Stromal cell of bone marrow (primary cell): ENCODE measurements at regions not wholly inside any gene's neighbourhood (a gene's known extent, or its start where the extent isn't known, plus 50 kb on each side); places are given as distances from the start of the nearest gene placed in this dataset.
"Not testable (repeated sequence)": the region's sequence is repeated elsewhere in the genome, so short reads cannot be mapped to it uniquely, and the experiment has no call there.

Experiments used
- DNase-seq: peaks from one replicate; pipeline ENCODE4 v3.0.0-alpha.2; 2012; ENCODE audit warnings: low read depth

DNA sequence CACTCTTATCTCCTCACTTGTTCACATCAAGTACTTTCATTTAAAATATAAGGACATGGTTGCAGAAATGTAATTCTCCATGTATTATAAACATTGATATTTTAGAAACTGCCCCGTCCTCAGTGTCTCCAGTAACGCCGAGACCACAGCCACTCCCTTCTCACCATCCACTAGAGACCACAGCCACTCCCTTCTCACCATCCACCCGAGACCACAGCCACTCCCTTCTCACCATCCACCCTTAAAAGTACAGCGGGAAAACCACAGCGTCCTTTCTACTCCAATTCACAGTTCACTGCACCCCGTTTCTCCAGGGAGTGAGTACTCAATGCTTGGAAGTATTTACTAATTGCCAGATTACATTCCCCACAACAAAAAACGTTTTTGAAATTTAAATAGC lies 1452.2 kb upstream of the ACVR2A start:
- DNase-seq, result no peak

- no peak for DNase-seq
These were observed 1452.6 kb upstream of the ACVR2A start for GRCh38 chr2:146392186-146392585.

DNA sequence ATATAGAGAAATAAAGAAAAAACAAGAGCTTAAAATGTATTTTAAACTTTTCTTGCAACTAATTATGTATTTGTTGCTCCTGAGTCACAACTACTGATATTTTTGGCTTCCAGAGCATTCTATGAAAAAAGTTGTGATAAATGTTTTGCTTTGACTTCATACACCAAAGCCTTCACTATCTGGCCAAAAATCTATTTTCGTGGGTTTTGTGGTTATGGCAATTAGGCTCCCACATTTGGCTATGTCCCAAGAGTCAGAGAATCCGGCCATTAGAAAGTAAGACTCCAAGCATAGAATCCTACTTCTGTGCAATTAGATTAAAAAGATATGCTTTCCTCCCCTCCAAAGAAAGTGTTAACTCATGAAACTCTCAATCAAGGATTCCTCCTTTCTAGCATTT lies 1456.1 kb upstream of the ACVR2A start:
- peak; percentile 55 for DNase-seq

GRCh38 chr2:146386096-146386495 lies 1458.7 kb upstream of the ACVR2A start:
- no peak for DNase-seq

DNA sequence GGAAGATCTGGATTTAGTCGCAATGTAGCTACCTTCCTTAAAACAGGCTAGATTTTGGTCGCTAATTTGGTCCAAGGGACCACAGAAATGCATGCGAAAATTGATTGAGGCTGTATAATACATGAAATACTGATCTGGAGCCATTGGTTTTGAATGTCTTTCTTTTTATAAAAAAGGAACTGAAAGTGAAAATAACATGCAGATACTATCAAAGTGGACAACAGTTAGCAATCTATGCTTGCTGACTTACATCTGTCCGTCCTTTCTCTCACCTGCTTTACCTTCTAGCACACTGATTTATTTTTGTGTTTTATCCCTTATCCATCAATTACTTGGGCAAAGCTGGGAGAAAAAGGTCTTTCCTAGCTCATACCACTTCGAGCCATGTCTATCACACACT lies 1459.8 kb upstream of the ACVR2A start:
- DNase-seq, result no peak

DNA sequence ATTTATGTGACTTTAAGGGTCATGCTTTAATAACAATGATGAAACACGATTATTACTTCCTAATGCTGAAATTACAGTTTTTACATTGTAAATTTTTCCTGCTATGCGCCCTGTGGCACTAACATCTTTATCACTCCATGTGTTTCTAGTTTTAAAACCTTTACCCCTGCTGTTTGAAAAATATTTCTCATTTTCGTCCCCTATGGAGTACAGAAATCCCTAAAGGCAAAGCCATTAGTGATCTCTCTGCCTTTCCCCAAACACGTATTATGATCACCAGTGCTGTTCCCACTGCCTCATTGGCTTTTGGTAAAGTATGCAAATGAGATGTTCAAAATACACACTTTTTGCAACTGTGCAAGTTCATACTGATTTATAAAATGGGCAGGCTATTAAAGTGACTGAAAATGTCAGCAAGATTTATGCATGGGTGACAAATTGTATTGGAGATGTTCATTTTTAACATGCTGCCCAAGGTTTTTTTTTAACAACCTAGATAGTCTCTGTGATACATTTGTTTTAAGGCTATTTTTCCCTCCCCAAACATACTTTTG lies 1468.2 kb upstream of the ACVR2A start:
- no peak for DNase-seq

DNA sequence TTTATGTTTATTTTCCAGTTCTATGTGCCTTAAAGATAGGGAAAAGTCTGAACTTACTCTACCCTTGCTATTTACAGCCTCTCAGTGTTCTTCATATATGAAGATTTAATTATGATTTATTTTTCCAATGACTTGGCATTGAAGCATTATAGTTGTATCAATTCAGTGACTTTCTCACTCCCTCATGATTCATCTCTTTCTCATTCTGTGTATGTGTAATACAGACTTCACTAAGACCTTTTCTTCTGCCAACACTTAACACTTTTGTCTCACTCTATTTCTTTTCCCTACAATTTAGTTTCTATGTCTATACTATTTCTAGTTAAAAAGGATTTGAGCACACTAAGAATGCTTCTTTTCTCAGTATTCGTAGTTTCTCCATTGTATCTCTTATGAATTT lies 1470.3 kb upstream of the ACVR2A start:
- peak; percentile 23 for DNase-seq

DNA sequence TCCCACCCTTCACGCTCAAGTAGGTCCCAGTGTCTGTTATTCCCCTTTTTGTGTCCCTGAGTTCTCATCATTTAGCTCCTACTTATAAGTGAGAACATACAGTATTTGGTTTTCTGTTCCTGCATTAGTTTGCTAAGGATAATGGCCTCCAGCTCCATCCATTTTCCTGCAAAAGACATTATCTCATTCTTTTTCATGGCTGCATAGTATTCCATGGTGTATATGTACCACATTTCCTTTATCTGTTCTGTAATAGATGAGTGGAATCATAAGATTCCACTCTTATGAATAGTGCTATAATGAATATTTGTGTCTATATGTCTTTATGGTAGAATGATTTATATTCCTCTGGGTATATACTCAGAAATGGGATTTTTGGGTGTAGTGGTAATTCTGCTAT lies 1473.5 kb upstream of the ACVR2A start:
- not testable (repeated sequence) for DNase-seq

DNA sequence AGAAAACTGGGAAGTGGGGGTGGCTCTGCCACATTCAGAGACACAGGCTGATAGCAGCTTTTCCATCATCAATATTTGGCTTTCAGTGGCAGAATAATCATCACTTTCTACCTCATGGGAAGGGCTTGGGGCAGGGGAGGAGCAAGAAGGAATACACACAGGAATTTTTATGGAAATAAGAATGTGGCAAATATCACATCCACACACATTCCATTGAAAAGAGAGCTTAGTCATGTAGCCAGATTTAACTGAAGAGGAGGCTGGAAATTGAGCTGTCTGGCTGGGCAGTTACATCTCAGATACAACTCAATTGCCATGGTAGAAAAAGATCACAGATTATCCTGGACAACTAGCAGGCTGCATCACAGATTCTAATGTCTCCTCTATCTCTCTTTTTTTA lies 1474.0 kb upstream of the ACVR2A start:
- no peak for DNase-seq

DNA sequence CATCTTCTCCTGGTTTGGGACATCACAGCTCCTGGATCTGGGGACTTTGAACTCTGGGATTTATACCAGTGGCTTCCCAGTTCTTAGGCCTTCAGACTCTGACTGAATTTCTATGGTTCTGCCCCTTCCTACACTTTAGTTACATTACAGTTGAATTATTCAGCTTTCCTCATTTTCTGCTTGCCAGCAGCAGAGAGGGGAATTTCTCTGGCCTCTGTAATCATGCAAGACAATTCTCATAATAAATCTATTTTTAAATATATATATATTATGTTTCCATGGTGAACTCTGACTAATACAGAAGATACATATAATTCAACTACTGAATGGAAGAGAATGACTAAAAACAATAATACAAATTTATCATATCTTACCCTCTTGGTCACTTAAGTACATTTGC lies 1478.6 kb upstream of the ACVR2A start:
- DNase-seq, result peak; percentile 25

DNA sequence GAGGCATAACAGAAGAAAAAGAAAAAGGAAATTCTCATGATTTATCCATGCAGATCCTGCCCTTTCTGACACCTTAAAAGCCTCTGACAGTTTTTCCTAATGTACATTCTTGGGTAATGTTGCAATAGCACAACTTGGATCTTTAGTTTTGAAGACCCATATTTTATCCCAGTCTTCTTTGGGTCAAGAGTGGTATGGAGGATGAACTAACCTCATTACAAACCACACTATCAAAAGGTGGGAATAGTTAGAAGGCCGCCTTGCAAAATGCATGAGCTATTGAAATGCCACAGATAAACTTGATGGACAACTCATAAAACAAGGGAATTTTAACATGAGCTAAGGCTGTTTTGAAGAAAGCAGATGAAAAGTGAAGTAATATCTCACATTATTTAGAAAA lies 1479.8 kb upstream of the ACVR2A start:
- no peak for DNase-seq

DNA sequence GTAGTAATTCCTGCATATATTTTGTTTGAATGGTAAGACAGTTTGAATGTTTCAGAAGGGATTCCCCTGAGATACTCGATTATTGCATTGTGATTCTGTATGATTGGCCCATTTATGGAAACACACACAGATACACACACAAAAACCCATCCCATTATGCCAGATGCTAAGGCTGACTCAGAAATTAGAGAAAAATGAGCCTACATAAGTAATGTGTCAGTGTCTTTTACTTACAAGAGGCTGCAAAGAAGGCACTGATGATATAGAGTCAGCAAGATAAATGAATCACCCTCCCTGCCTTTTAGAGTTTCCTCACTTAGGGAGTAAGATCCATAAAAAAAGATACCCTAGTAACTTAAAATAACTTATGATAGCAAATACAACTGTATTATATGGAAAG lies 1481.1 kb upstream of the ACVR2A start:
- DNase-seq, result peak; percentile 47

GRCh38 chr2:146351689-146352088 lies 1493.1 kb upstream of the ACVR2A start:
- no peak for DNase-seq

GRCh38 chr2:146349334-146349733 lies 1495.5 kb upstream of the ACVR2A start:
- DNase-seq, result no peak

GRCh38 chr2:146324951-146325350 lies 1519.9 kb upstream of the ACVR2A start:
- no peak for DNase-seq

- DNase-seq, result peak; percentile 10
These were observed 1521.3 kb upstream of the ACVR2A start for GRCh38 chr2:146323564-146323963.

- DNase-seq, result no peak
These were observed 1523.7 kb upstream of the ACVR2A start for GRCh38 chr2:146321175-146321574.

DNA sequence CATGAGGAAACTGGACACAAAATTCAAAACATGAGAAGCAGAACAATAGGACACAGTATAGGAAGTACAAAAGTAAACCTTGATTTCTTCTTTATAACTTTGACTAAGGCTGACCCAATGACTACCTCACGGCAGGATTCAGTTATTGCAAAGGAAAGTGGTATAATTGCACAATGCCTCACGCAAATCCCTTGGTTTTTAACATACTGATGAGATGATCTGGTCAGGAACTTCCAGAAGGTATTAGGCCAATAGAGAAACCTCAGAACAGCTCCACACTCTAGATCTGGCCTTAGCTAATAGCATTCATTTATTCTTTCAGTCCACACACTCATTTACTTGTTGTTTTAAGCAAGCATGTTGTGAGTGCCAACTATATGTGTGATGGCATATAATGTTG lies 1526.9 kb upstream of the ACVR2A start:
- DNase-seq, result peak; percentile 70

DNA sequence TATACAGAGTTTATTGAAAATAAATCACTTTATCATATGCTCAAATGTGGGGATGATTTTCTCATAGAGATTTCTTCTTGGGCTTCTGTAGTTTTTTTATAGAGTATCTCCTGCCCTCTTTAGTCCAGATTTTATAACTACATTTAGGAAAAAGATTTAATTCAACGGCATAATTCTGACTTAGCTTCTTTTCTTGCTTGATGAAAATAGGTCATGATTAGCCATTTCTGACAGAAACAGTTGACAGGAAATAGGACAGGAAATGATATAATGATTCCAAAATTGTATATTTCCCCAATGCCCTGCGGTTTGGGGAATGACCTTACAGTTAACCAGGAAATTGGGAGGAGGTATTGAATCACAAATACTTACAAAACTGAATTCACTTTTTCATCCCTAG lies 1531.9 kb upstream of the ACVR2A start:
- DNase-seq, result peak; percentile 52

GRCh38 chr2:146305164-146305563 lies 1539.7 kb upstream of the ACVR2A start:
- DNase-seq, result no peak

DNA sequence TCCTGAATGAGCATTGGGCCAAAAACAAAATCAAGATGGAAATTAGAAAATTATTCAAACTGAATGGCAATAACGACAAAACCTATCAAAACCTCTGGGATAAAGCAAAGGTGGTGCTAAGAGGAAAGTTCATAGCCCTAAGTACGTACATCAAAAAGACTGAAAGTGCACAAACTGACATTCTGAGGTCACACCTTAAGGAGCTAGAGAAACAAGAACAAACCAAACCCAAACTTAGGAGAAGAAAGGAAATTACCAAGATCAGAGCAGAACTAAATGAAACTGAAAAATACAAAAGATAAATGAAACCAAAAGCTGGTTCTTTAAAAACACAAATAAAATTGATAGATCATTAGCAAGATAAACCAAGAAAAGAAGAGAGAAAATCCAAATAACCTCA lies 1543.5 kb upstream of the ACVR2A start:
- no peak for DNase-seq

DNA sequence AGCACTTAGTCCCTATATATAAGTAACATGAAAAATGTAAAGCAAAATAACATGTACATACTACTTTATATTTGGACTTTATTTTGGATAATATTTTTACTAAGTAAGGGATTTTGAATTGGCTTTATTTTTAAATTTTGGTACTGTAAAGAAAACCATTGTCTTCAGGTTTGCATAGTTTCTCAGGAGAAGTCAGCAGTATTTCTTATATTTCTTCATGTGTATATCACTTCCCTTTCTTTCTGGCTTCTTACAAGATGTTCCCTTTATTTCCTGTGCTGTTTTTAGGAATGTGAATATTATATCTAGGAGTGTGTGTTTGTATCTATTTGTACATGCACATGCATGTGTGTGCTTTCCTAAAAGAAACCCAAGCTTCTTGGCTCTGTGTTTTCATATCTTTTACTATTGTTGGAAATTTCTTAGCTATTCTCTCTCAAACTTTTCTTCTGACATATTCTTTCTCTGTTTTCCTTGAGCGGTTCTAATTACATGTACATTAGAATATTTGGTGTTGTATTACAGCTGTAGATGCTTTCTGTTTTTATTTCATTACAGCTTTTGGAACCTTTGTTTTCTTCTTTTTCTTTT lies 1549.7 kb upstream of the ACVR2A start:
- DNase-seq, result no peak

DNA sequence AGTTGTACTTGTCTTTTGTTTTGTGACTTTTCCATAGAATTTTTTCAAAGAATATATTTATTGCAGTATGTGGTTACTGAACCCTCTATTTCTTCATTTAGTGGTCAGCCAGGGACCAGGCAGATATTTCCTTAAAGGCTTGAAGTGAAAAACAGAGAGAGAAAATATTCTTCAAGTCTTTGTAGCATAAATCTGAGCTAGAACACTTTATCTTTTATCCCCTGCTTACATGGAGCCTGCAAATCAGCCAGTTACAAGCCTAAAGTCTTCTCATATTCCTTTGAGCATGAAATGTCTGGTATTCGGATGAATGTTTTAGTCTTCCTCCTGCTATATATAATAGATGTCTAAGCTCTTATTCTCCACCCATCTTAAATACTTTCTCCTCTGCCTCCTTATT lies 1557.5 kb upstream of the ACVR2A start:
- no peak for DNase-seq

- no peak for DNase-seq
These were observed 1565.9 kb upstream of the ACVR2A start for GRCh38 chr2:146278881-146279280.
